NT2/D1 (cell line): ENCODE measurements at regions not wholly inside any gene's neighbourhood (a gene's known extent, or its start where the extent isn't known, plus 50 kb on each side); places are given as distances from the start of the nearest gene placed in this dataset.
"Not testable (repeated sequence)": the region's sequence is repeated elsewhere in the genome, so short reads cannot be mapped to it uniquely, and the experiment has no call there.

Experiments
- DNase-seq: peaks from one replicate; pipeline ENCODE4 v3.0.0-alpha.2; 2011; ENCODE audit warnings: low read depth, low spot score
- H3K27me3 ChIP-seq: 2 replicates; pipeline ENCODE4 v1.6.0; 2011; ENCODE audit warnings: mild to moderate bottlenecking; ENCODE audit not compliant: insufficient read length, insufficient read depth
- H3K36me3 ChIP-seq: 2 replicates; pipeline ENCODE4 v1.6.1; 2011; ENCODE audit warnings: mild to moderate bottlenecking, low read length, mixed read lengths; ENCODE audit not compliant: insufficient read depth, insufficient read length
- H3K4me1 ChIP-seq: 2 replicates; pipeline ENCODE4 v1.5.1; 2011; ENCODE audit not compliant: insufficient read depth, insufficient read length
- H3K4me3 ChIP-seq: 2 replicates; pipeline ENCODE4 v1.5.1; 2011; ENCODE audit warnings: low read depth; ENCODE audit not compliant: insufficient read length
- H3K9ac ChIP-seq: 2 replicates; pipeline ENCODE4 v1.6.0; 2011; ENCODE audit warnings: low read depth; ENCODE audit not compliant: insufficient read length
- H3K9me3 ChIP-seq: 2 replicates; pipeline ENCODE4 v1.5.1; 2011; ENCODE audit warnings: mild to moderate bottlenecking, low read length; ENCODE audit not compliant: insufficient read depth
- SUZ12 ChIP-seq: IDR thresholded peaks from 2 replicates; pipeline ENCODE4 v1.6.1; 2011; ENCODE audit not compliant: insufficient read length, insufficient read depth; ENCODE audit errors: extremely low read depth
- YY1 ChIP-seq: IDR thresholded peaks from 2 replicates; pipeline ENCODE4 v1.6.1; 2011; ENCODE audit not compliant: insufficient read length, insufficient read depth
- ZNF274 ChIP-seq: IDR thresholded peaks from 2 replicates; pipeline ENCODE4 v1.6.1; 2011; ENCODE audit warnings: mild to moderate bottlenecking, low read depth, low read length

DNA sequence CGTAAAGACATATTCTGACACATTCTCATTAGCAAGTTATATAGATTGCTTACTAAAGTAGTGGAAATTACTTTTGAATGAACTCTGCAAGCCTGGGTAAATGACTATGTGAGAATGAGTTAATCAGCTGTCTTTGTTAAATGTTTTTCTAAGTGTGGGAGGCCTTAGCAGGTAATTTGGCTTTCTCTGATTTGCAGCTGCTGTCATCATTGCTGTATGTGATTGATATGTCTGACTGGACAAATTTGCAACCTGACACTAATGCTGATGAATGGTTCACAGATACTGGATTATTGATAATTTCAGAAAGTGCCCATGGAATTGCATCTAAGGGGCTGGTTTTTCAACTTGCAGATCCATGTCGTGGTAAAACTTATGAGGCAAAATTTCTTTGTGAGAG is 372.2 kb upstream of the SGO1 start:
- Histone ChIP-seq H3K9ac (no peak overlapping the region), H3K36me3 (no peaks in the 10 kb centered on the region), H3K9me3 (no peaks in the 10 kb centered on the region), H3K27me3 (no peaks in the 10 kb centered on the region), H3K4me1 (no peaks in the 10 kb centered on the region), H3K4me3 (no peak overlapping the region)
- no peak for TF ChIP-seq YY1
- no peak for TF ChIP-seq ZNF274
- TF ChIP-seq SUZ12 = no peak
- no peak for DNase-seq

DNA sequence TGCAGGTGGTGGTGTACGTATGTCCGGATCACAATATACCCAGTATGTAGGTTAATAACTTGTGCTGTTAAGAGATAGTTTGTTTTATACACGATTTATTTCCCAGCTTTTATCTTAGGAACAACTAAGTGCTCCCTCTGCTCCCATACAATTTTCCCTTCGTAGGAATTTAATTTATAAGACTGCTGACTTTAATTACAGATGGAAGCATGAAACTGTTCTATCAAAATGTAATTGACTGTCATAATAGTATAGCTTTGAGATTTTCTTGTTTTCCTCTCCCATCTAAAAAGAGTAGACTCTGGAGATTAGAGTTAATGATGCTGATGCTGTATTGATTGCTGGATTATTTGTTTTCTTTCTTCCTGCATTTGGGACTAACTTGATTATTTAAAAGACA is 370.7 kb upstream of the SGO1 start:
- Histone ChIP-seq H3K4me1 (no peaks in the 10 kb centered on the region), H3K36me3 (no peaks in the 10 kb centered on the region), H3K9ac (no peak overlapping the region), H3K4me3 (no peak overlapping the region), H3K9me3 (no peaks in the 10 kb centered on the region; the same call in 1 of the 2 replicates), H3K27me3 (no peaks in the 10 kb centered on the region)
- TF ChIP-seq ZNF274 (no peak), YY1 (no peak), SUZ12 (no peak)
- no peak for DNase-seq

DNA sequence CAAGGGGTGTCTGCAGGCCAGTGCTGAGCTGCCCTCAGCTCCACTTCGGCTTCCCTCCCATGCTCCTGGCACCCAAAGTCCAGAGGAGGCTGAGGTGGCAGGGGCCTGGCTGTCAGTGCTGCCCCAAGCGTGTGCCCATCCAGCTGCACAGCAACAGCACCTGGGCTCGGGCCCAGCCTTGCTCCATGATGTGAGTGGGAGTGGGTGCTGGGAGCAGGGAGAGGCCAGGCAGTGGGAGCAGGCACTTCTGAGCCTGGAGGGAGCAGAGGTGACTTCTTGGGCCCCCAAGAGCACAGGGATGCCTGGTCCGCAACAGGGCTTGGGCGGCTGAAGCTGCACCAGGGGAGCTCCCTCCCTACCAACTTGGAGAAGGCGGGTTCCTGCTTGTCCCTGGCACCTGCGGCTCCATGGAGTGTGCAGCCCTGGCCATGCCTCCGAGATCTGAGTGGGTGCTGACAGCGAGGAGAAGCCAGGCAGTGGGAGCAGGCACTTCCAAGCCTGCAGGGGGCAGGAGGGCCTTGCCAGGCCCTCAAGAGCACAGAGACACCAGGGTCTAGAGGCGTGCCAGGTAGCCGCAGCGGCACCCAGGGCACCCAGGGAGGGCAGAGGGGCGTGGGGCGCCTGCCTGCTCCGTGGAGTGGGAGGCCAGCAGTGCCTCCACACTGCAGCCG is 366.7 kb upstream of the SGO1 start:
- no peak for TF ChIP-seq YY1
- TF ChIP-seq ZNF274 = no peak
- no peak for TF ChIP-seq SUZ12
- no peaks in the 10 kb centered on the region; the same call in 1 of the 2 replicates for H3K9me3 ChIP-seq
- no peaks in the 10 kb centered on the region for H3K4me1 ChIP-seq
- no peaks in the 10 kb centered on the region for H3K36me3 ChIP-seq
- DNase-seq = no peak
- no peak overlapping the region for H3K9ac ChIP-seq
- no peaks in the 10 kb centered on the region for H3K27me3 ChIP-seq
- H3K4me3 ChIP-seq = no peak overlapping the region

DNA sequence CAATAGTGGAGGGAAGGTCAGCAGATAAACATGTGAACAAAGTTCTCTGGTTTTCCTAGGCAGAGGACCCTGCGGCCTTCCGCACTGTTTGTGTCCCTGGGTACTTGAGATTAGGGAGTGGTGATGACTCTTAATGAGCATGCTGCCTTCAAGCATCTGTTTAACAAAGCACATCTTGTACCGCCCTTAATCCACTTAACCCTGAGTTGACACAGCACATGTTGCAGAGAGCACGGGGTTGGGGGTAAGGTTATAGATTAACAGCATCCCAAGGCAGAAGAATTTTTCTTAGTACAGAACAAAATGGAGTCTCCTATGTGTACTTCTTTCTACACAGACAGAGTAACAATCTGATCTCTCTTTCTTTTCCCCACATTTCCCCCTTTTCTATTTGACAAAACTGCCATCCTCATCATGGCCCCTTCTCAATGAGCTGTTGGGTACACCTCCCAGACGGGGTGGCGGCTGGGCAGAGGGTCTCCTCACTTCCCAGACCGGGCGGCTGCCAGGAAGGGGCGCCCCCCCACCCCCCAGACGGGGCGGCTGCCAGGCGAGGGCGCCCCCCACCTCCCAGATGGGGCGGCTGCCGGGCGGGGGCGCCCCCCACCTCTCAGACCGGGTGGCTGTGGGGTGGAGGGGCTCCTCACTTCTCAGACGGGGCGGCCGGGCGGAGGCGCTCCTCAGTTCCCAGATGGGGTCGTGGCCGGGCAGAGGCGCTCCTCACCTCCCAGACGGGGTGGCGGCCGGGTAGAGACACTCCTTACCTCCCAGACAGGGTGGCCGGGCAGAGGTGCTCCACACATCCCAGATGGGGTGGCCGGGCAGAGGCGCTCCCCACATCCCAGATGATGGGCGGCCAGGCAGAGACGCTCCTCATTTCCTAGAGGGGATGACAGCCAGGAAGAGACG is 361.6 kb upstream of the SGO1 start:
- H3K4me1 ChIP-seq, H3K27me3 ChIP-seq, H3K4me3 ChIP-seq, H3K9me3 ChIP-seq, DNase-seq, H3K9ac ChIP-seq, H3K36me3 ChIP-seq: not testable (repeated sequence)

DNA sequence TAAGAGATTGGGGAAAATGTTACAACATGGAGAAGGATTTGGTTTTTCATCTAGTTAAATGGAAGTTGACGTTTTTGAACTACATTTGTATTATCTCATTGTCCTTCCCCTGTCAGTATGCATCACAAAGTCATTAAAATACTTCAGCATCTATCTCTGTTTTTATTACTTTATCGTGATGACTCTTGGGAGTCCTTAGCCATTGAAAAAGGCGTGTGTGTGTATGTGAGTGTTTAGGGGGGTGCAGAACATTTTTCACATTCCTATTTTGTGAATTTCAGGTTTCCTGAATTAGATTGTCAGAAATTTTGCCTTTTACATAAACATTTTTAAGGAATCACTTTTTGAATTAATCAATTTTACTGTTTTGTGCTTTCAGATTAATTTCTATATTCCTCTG is 360.6 kb upstream of the SGO1 start:
- Histone ChIP-seq H3K4me1 (no peaks in the 10 kb centered on the region), H3K9ac (no peak overlapping the region), H3K9me3 (no peaks in the 10 kb centered on the region; the same call in 1 of the 2 replicates), H3K36me3 (no peaks in the 10 kb centered on the region), H3K27me3 (no peaks in the 10 kb centered on the region), H3K4me3 (no peak overlapping the region)
- TF ChIP-seq YY1 (no peak), ZNF274 (no peak), SUZ12 (no peak)
- no peak for DNase-seq

DNA sequence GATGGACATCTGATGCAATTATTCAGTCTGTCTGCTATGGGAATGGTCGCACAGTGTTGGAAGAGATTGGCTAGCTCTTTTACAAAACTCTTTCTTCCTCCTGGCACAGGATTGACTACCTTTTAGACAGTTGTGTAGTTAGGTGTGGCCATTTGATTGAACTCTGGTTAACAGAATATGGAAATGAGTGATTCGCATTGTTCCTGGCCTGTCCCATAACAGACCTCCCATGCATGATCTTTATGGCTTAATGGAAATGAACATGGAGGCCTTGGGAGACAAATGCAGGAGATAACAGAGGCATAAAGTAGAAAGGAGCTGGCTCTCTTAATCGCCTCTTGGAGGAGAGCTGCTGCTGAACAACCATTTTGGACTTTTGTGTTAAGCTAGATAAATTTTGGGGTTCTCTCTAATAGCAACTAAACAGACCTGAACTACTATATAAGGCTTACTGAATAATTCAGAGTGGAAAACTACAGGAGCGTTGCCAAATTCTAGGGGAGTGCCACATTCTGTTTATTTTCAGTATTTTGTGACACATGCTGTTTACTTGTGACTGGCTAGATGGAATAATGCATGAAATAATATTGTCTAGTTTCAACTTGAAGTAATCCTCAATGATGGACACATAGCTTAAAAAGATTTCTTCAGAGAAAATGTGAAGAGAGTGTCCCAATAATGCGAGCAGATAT is 357.7 kb upstream of the SGO1 start:
- TF ChIP-seq SUZ12 (no peak), ZNF274 (no peak), YY1 (no peak)
- H3K4me1 ChIP-seq = no peaks in the 10 kb centered on the region
- H3K36me3 ChIP-seq = no peaks in the 10 kb centered on the region
- H3K27me3 ChIP-seq = no peaks in the 10 kb centered on the region
- no peaks in the 10 kb centered on the region; the same call in 1 of the 2 replicates for H3K9me3 ChIP-seq
- DNase-seq = no peak
- no peak overlapping the region for H3K9ac ChIP-seq
- H3K4me3 ChIP-seq = no peak overlapping the region

DNA sequence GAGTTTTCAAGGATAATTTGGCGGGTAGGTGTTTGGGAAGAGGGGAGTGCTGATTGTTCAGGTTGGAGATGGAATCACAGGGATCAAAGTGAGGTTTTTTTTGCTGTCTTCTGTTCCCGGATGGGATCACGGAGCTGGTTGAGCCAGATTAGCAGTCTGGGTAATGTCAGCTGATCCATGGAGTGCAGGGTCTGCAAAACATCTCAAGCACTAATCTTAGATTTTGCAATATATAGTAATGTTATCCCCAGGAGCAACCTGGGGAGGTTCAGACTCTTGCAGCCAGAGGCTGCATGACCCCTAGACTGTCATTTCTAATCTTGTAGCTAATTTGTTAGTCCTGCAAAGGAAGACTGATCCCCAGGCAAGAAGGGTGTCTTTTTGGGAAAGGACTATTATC is 354.1 kb upstream of the SGO1 start:
- no peaks in the 10 kb centered on the region for H3K4me1 ChIP-seq
- TF ChIP-seq YY1 = no peak
- TF ChIP-seq ZNF274 = no peak
- no peak for TF ChIP-seq SUZ12
- H3K9ac ChIP-seq = no peak overlapping the region
- no peak overlapping the region for H3K4me3 ChIP-seq
- H3K36me3 ChIP-seq = no peaks in the 10 kb centered on the region
- H3K9me3 ChIP-seq = no peaks in the 10 kb centered on the region
- H3K27me3 ChIP-seq = no peaks in the 10 kb centered on the region
- DNase-seq = no peak
